NCI-H82 (cell line): ENCODE measurements at regions not wholly inside any gene's neighbourhood (a gene's known extent, or its start where the extent isn't known, plus 50 kb on each side); places are given as distances from the start of the nearest gene placed in this dataset.

Source experiments
- DNase-seq: peaks from one replicate; lab custom pipeline; 2025; lab: John Stamatoyannopoulos, UW

- no peak for DNase-seq
Measured at GRCh38 chr6:22670605-22671004, 101.2 kb downstream of the HDGFL1 start.

- no peak for DNase-seq
Measured at GRCh38 chr6:22673474-22673873, 104.1 kb downstream of the HDGFL1 start.

GRCh38 chr6:22680950-22681349 is 111.6 kb downstream of the HDGFL1 start:
- no peak for DNase-seq

DNA sequence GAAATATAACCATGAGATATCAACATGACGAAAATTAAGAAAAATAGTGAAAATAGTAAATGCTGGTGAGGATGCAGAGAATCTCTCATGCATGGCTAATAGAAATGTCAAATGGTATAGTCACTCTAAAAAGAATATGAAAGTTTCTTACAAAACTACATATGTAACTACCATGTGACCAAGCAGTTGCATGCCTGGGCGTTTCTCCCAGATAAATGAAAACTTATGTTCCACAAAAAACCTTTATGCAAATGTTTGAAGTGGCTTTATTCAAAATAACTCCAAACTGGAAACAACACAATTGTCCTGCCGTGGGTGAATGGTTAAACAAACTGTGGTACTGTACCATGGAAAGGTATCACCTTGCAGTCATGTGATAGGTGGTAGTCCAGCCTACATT is 112.4 kb downstream of the HDGFL1 start:
- DNase-seq = no peak

- DNase-seq = no peak
Measured at GRCh38 chr6:22682979-22683378, 113.6 kb downstream of the HDGFL1 start.

GRCh38 chr6:22690446-22690845 is 121.1 kb downstream of the HDGFL1 start:
- DNase-seq = no peak

GRCh38 chr6:22694092-22694724 is 124.8 kb downstream of the HDGFL1 start:
- DNase-seq = no peak

DNA sequence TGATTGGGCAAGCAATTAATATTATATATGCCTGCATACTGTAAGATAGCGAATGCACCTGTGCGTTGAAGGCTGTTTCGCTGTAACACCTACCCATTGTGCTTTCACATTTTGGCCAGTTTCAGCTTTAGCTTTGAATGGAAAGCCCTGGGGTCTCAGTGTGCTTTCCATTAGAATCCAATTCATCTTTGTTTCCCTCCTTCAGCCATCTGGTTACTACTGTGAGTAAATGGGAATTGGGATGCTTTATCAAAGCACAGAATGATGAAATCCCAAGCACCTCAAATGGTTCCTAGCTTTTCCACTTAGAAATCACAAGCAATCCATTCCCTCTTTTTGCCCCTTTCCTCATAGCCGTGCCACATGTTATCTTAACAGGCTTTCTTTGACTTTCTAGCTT is 127.1 kb downstream of the HDGFL1 start:
- DNase-seq = no peak

GRCh38 chr6:22697306-22697705 is 127.9 kb downstream of the HDGFL1 start:
- no peak for DNase-seq

DNA sequence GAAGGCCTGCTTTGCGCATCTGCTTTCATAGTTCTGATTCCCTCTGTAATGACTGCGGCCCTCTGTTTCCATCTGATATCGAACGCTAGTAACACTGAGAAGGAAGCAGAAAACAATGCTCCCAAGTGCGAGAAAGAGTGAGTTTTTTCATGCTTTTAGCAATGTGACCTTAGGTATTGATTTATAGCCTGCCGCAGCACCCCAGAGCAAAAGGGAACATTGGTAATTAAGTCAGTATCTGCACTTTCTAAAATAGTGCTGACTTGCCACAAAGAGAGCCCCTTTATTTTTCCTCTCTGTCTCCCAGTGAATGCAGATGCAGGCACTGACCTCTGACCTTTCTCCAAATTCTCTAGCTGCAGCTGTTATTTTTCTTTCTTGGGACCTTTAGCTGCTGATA is 129.8 kb downstream of the HDGFL1 start:
- DNase-seq = no peak

DNA sequence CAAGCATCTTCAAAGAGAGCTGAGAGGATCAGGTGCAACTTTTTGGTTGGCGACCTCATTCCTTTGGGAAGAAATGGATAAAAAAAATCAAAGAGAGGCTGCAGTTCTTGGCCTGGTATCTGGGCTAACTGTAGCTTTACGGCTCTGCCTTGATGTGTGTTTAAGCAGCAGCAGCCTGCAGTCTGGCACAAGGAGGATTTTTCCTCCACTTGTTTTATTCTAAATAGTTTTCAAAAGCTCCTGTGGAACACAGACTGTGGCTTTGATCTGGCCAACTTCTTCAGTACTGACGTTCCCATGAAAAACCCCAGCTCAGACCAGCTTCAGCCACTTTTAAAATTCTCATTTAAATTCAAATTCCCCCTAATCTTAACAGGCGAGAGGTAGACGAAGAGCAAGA is 137.3 kb downstream of the HDGFL1 start:
- DNase-seq = no peak

GRCh38 chr6:22708469-22708868 is 139.1 kb downstream of the HDGFL1 start:
- no peak for DNase-seq

- no peak for DNase-seq
Measured at GRCh38 chr6:22709803-22710202, 140.4 kb downstream of the HDGFL1 start.

DNA sequence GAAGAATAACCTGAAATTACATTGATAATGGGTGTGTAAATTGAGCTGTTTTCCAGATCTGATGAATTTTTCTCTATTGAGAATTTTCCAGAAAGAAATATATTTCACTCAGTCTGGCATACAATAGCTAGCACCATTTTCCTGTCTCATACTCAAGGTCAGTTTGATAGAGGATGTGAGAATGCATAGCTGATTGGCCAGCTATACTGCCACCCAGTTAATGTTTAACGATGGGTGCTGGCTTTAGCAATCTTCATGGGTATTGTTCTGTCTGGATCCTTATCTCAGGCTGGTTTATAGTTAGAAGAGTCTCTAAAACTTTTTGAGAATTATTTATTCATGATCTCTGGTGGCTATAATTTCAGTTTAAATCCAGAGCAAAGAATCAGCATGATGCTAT is 147.4 kb downstream of the HDGFL1 start:
- DNase-seq = no peak

GRCh38 chr6:22717915-22718314 is 148.5 kb downstream of the HDGFL1 start:
- DNase-seq = no peak

DNA sequence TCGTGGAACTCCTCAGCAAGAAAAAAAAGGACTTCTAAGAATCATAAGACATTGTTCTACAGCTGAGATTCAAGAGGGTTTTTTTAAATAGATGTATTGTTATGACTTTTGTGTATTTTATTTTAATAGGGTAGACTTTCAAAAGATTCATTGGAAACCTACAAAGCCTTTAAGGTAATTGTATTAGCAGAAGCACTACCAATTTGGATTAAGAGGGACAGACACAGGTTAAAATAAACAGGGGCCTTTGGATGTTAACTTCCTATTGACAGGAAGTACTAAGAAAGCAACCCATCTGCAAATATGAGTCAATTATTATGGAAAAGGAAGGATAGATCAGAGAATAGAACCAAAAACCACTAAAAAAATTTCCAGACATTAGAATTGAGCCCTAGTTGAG is 153.5 kb downstream of the HDGFL1 start:
- DNase-seq = no peak

DNA sequence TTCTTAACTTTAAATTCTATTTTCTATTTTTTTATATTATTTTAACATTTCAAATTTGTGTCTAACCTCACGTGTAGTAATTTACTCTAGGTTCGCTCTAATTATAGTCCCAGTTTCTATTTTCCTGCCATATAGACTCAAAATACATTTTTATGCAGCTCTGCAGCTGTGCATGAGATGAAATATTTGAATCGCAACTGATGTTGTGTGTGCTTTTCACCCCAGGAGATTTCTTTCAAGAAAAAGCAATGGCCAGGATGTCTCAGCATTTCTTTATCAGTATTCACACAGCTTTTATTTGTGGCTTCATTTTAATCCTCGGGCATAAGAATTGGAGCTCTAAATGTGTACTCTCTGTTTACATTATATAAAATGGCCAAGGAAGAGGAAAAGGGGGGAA is 157.6 kb downstream of the HDGFL1 start:
- no peak for DNase-seq

DNA sequence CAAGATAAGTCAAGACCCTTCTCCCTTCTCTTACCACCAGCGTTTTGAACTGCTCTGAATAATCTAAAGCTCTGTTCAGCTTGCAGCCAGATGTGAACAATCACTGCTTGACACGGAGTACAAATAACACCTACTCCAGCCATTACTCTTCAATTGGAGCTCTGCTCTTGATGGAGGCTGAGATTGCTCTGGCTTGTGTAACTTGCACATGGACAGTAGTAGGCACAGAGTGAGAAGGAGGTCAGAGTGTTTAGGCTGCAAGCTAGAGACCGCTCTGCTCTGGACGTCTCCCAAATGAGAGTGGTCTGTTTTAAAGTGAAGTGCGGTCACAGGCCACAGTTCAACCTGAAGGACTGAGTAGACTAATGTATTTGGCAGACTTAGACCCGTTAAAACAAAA is 158.3 kb downstream of the HDGFL1 start:
- no peak for DNase-seq

- DNase-seq = no peak
Measured at GRCh38 chr6:22732176-22732970, 163.0 kb downstream of the HDGFL1 start.

DNA sequence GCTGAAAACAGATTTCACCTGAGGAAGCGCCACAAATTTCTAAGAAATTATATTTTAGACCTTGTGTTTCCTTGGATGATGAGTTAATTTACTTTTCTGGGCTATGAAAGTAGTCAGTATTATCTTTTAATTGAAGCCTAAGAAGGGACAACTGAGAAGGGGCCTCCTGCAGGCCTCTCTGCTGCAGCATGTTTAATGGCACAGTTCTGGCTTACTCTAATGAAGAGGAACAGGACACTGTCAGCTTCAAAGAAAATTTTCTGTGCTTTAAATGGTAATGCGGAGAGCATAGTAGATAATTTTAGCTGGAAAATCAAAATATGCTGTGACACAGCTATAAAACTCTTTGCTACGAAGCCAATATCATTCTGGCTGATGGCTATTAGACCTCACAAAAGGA is 167.4 kb downstream of the HDGFL1 start:
- no peak for DNase-seq

DNA sequence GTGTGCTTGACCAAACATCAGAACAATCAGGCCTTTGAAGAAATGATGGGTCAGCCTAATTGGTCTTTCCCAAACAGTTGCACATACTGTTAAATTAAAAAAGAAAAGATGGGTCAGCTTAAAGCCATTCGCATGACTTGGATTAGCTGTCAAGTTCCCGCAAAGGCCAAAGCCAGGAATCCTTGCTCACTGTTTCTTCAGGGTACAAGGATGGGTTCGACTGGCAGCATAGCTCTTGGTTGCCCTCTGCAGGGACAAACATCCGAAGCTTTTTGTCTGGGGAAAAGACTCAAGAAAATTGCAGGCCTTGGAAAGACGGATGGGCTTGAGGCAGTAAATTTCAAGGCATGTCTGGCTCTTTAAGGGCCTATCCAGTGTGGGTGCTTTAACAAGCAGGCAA is 168.0 kb downstream of the HDGFL1 start:
- peak; percentile 49 for DNase-seq

DNA sequence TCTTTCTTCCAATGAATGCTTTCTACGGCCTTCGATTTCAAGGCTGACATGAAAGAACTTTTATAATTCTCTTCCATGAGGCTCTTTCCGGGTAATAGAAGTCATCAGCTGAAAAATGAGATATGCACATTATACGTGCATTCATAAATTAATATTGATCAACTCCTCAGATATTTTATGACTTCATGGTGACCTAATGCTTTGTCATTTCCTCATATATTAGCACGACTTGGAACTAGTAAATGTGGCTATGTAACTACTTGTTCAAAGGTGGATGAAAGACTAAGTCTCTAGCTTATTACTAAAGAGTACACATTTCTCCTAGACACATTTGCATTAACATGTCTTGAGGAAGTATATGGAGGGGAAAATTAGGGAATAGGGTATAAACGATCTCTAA is 168.8 kb downstream of the HDGFL1 start:
- no peak for DNase-seq

DNA sequence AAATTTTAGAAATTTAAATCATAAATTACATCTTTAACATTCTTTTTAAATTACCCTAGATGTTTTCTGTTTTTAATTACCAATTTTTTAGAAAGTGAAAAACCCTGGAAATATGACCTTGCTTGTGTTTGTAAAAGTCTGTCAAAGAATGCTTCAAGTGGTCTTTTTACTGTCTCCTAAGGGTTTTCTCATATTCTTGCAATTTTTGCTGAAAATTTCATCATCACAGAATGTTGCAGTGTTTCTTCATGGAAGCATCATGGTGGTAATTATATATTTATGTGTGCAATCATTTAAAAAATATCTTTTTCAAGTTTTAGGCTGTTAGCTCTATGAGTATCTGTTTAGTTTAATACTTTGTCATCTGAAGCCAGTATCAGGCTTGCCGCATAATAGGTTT is 178.2 kb downstream of the HDGFL1 start:
- no peak for DNase-seq

- DNase-seq = no peak
Measured at GRCh38 chr6:22748681-22749080, 179.3 kb downstream of the HDGFL1 start.
